ENCODE measurements at regions not wholly inside any gene's neighbourhood (a gene's known extent, or its start where the extent isn't known, plus 50 kb on each side); places are given as distances from the start of the nearest gene placed in this dataset.
"Not testable (repeated sequence)": the region's sequence is repeated elsewhere in the genome, so short reads cannot be mapped to it uniquely, and the experiment has no call there.

DNA sequence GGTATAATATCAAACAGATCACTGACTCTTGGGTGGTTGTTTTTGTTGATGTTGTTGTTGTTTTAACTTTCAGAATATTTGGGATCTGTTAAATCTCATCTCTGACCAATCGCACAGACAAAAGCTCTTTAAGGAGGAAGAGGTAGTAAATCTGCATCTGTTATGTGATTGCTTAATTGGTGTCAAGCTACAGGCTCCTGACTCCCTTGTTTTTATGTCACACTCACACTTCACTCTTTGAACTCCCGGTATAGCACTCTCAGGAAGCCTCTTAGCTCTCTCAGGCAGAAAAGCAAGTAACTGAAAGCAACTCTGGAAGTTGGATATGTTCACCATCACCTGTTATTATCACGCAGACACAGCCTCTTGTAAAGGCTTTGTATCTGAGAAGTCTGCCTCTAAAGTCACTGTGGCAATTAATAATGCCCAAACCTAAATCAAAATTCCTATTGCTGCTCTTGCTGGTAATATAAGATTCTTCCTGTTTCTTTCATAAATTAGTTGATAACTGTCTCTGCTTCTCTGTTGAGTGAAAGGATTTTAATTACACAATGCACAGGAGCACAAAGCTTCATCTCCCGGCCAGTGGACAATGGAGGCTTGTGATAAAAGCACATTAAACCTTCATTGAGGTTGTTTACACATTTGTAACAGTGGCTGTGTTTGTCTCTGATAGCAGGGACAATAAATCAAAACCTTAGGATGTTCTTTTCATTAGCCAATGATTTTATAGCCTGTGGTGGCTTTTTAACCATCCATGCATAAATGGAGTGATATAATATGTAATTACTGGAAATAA is 576.7 kb downstream of the MFSD1 start:
- no peak for ATAC-seq
- no peak for TF ChIP-seq RARB (CRISPR knock-in tag; IDR thresholded peaks at IDR 0.05)
- no peak for TF ChIP-seq ZFP3 (CRISPR knock-in tag; IDR thresholded peaks at IDR 0.05)
- TF ChIP-seq, protein P1, sequence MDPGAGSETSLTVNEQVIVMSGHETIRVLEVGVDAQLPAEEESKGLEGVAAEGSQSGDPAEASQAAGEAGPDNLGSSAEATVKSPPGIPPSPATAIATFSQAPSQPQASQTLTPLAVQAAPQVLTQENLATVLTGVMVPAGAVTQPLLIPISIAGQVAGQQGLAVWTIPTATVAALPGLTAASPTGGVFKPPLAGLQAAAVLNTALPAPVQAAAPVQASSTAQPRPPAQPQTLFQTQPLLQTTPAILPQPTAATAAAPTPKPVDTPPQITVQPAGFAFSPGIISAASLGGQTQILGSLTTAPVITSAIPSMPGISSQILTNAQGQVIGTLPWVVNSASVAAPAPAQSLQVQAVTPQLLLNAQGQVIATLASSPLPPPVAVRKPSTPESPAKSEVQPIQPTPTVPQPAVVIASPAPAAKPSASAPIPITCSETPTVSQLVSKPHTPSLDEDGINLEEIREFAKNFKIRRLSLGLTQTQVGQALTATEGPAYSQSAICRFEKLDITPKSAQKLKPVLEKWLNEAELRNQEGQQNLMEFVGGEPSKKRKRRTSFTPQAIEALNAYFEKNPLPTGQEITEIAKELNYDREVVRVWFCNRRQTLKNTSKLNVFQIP (CRISPR knock-in tag; IDR thresholded peaks at IDR 0.05; ENCODE audit: borderline replicate concordance, low read depth): no peak
- TF ChIP-seq PPARA (CRISPR knock-in tag; IDR thresholded peaks at IDR 0.05; ENCODE audit: borderline replicate concordance): no peak
- TF ChIP-seq ZC3H10 (CRISPR knock-in tag; IDR thresholded peaks at IDR 0.05): no peak
- no peak for TF ChIP-seq OSR1 (CRISPR knock-in tag; IDR thresholded peaks at IDR 0.05)

DNA sequence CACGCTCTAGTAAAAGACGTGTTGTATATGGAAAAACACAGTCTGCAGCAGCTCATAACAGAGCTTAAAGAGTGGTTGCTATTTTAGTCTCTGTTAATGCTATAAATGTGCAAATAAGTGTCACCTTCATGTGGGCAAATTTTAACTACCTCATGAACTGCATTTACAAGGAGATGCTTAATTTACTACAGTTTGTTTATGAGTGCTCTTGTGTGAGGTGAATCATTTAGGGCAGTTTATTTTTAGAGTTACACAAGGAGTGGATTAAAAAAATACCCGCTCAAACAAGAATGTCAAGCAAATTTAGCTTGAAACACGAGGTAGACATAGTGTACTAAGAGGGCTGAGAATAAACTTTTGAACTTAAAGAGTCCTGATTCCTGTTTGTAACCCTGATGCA is 579.0 kb downstream of the MFSD1 start:
- TF ChIP-seq ISL1 (CRISPR knock-in tag; IDR thresholded peaks at IDR 0.05) (no peak), RARB (CRISPR knock-in tag; IDR thresholded peaks at IDR 0.05) (no peak), ZFP30 (CRISPR knock-in tag; IDR thresholded peaks at IDR 0.05) (no peak)
- TF ChIP-seq, protein P2, sequence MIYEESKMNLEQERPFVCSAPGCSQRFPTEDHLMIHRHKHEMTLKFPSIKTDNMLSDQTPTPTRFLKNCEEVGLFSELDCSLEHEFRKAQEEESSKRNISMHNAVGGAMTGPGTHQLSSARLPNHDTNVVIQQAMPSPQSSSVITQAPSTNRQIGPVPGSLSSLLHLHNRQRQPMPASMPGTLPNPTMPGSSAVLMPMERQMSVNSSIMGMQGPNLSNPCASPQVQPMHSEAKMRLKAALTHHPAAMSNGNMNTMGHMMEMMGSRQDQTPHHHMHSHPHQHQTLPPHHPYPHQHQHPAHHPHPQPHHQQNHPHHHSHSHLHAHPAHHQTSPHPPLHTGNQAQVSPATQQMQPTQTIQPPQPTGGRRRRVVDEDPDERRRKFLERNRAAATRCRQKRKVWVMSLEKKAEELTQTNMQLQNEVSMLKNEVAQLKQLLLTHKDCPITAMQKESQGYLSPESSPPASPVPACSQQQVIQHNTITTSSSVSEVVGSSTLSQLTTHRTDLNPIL (CRISPR knock-in tag; IDR thresholded peaks at IDR 0.05; ENCODE audit: low read depth): no peak
- no peak for ATAC-seq

DNA sequence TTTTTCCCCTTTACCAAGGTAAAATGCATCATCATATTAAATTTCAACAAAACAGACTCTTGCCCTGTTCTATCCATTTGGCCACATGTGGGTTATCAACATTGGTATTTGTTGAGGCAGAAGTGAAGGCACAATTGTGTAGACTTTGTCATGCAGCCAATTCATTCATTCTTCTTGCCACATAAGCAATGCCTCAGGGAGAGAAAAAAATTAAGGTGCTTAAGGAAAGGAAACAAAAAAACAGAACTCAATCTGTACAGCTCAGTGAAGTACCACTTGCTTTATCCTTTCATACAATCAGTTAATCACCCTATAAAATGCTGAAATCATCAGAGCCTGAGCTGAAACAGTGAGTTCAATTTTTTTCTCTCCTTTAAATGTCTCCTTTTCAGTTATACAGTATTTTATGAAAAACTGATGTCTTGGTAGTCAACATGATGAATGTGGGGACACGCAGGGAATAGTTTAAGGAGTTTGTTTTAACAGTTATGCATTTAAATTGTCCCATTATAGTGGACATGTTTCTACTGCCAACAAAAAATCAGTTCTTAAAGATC is 588.9 kb downstream of the MFSD1 start:
- TF ChIP-seq ARNTL (CRISPR knock-in tag; IDR thresholded peaks at IDR 0.05; ENCODE audit: borderline replicate concordance, low read depth) (no peak), SNAI2 (CRISPR knock-in tag; IDR thresholded peaks at IDR 0.05) (no peak), BACH2 (CRISPR knock-in tag; IDR thresholded peaks at IDR 0.05; ENCODE audit: borderline replicate concordance) (no peak), ISL1 (CRISPR knock-in tag; IDR thresholded peaks at IDR 0.05) (no peak), RARB (CRISPR knock-in tag; IDR thresholded peaks at IDR 0.05) (no peak), PPARA (CRISPR knock-in tag; IDR thresholded peaks at IDR 0.05; ENCODE audit: borderline replicate concordance) (no peak), ESRRG (CRISPR knock-in tag; IDR thresholded peaks at IDR 0.05) (no peak), ZFP30 (CRISPR knock-in tag; IDR thresholded peaks at IDR 0.05) (no peak), TOX (CRISPR knock-in tag; IDR thresholded peaks at IDR 0.05; ENCODE audit: borderline replicate concordance) (no peak), TCF4 (CRISPR knock-in tag; IDR thresholded peaks at IDR 0.05; ENCODE audit: borderline replicate concordance) (no peak)
- TF ChIP-seq, protein P2 (CRISPR knock-in tag; IDR thresholded peaks at IDR 0.05; ENCODE audit: low read depth): no peak
- TF ChIP-seq, protein P1 (CRISPR knock-in tag; IDR thresholded peaks at IDR 0.05; ENCODE audit: borderline replicate concordance, low read depth): no peak
- TF ChIP-seq, protein P3, sequence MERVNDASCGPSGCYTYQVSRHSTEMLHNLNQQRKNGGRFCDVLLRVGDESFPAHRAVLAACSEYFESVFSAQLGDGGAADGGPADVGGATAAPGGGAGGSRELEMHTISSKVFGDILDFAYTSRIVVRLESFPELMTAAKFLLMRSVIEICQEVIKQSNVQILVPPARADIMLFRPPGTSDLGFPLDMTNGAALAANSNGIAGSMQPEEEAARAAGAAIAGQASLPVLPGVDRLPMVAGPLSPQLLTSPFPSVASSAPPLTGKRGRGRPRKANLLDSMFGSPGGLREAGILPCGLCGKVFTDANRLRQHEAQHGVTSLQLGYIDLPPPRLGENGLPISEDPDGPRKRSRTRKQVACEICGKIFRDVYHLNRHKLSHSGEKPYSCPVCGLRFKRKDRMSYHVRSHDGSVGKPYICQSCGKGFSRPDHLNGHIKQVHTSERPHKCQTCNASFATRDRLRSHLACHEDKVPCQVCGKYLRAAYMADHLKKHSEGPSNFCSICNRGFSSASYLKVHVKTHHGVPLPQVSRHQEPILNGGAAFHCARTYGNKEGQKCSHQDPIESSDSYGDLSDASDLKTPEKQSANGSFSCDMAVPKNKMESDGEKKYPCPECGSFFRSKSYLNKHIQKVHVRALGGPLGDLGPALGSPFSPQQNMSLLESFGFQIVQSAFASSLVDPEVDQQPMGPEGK (CRISPR knock-in tag; IDR thresholded peaks at IDR 0.05; ENCODE audit: borderline replicate concordance): no peak
- no peak for ATAC-seq

DNA sequence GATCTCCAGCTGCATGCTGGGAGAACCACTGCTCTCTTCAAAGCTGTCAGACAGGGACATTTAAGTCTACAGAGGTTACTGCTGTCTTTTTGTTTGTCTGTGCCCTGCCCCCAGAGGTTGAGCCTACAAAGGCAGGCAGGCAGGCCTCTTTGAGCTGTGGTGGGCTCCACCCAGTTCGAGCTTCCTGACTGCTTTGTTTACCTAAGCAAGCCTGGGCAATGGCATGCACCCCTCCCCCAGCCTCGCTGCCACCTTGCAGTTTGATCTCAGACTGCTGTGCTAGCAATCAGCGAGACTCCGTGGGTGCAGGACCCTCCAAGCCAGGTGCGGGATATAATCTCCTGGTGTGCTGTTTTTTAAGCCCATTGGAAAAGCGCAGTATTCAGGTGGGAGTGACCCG is 591.0 kb upstream of the IL12A start:
- not testable (repeated sequence) for ATAC-seq

DNA sequence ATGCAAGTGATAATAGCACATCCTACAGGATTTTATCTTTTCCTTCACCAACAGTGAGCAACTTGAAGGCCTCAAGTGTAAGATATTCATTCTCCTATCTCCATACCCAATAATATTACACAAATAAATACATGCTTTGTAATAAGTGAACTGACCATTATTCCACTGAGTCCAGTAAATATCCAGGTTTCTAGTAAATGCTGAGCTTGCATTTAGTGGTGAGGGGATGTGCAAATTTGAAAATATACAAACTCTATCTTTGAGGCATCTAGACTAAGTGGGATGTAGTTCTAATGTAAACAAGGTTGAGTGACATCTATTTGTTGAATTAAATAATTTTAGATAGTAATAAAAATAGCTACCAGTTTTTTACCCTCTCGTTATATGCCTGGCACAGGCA is 587.6 kb upstream of the IL12A start:
- TF ChIP-seq, protein P1 (CRISPR knock-in tag; IDR thresholded peaks at IDR 0.05; ENCODE audit: borderline replicate concordance, low read depth): no peak
- no peak for TF ChIP-seq TOX (CRISPR knock-in tag; IDR thresholded peaks at IDR 0.05; ENCODE audit: borderline replicate concordance)
- no peak for ATAC-seq

DNA sequence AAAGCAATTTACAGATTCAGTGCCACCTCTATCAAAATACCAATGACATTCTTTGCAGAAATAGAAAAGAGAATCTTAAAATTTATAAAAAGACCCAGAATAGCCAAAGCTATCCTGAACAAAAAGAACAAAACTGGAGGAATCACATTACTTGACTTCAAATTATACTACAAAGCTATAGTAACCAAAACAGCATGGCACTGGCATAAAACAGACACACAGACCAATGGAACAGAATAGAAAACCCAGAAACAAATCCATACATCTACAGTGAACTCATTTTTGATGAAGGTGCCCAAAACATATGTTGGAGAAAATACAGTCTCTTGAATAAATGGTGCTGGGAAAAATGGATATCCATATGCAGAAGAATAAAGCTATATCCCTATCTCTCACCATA is 578.9 kb upstream of the IL12A start:
- ATAC-seq: not testable (repeated sequence)

Data from SK-N-SH treated with all-trans-retinoic acid at 6 μM for 48 hours (cell line).